GM06990 (cell line): ENCODE measurements at regions not wholly inside any gene's neighbourhood (a gene's known extent, or its start where the extent isn't known, plus 50 kb on each side); places are given as distances from the start of the nearest gene placed in this dataset.

ENCODE experiments used
- DNase-seq: peaks from one replicate; pipeline ENCODE4 v3.0.0-alpha.2; 2011; ENCODE audit not compliant: insufficient read length; ENCODE audit errors: extremely low read depth
- H3K27me3 ChIP-seq: replicated peaks from 2 replicates; pipeline ENCODE4 v1.6.0; 2011; ENCODE audit warnings: low read length; ENCODE audit not compliant: control insufficient read depth, insufficient read depth
- H3K36me3 ChIP-seq: 2 replicates; pipeline ENCODE4 v1.5.1; 2011; ENCODE audit warnings: low read length; ENCODE audit not compliant: control insufficient read depth, insufficient read depth
- H3K4me3 ChIP-seq: replicated peaks from 2 replicates; pipeline ENCODE4 v1.5.1; 2011; ENCODE audit warnings: low read depth, mild to moderate bottlenecking, control low read depth, low read length
- CTCF ChIP-seq: IDR thresholded peaks from 2 replicates; pipeline ENCODE4 v1.5.1; 2011; ENCODE audit warnings: low read length, control low read depth, mild to moderate bottlenecking, inconsistent platforms; ENCODE audit not compliant: insufficient read depth, poor library complexity, severe bottlenecking

- Histone ChIP-seq H3K27me3 (no peaks in the 10 kb centered on the region), H3K36me3 (no peaks in the 10 kb centered on the region), H3K4me3 (no peak overlapping the region)
- TF ChIP-seq CTCF: no peak
- DNase-seq: no peak
Measured at GRCh38 chrX:129071390-129071789, 451.9 kb downstream of the SMARCA1 start.

GRCh38 chrX:129065895-129066294, 457.4 kb downstream of the SMARCA1 start:
- no peak overlapping the region for H3K4me3 ChIP-seq
- H3K27me3 ChIP-seq: no peaks in the 10 kb centered on the region
- no peaks in the 10 kb centered on the region for H3K36me3 ChIP-seq
- no peak for TF ChIP-seq CTCF
- DNase-seq: no peak

- TF ChIP-seq CTCF: no peak
- no peak for DNase-seq
- Histone ChIP-seq H3K36me3 (no peaks in the 10 kb centered on the region), H3K4me3 (no peak overlapping the region), H3K27me3 (no peaks in the 10 kb centered on the region)
Measured at GRCh38 chrX:129058405-129058804, 464.9 kb downstream of the SMARCA1 start.

GRCh38 chrX:129043138-129043537, 480.2 kb downstream of the SMARCA1 start:
- Histone ChIP-seq H3K4me3 (no peak overlapping the region), H3K36me3 (no peaks in the 10 kb centered on the region), H3K27me3 (no peaks in the 10 kb centered on the region)
- TF ChIP-seq CTCF: no peak
- no peak for DNase-seq

- no peaks in the 10 kb centered on the region for H3K27me3 ChIP-seq
- H3K4me3 ChIP-seq: no peak overlapping the region
- no peak for TF ChIP-seq CTCF
- DNase-seq: no peak
- H3K36me3 ChIP-seq: no peaks in the 10 kb centered on the region
Measured at GRCh38 chrX:129041319-129041718, 482.0 kb downstream of the SMARCA1 start.

- no peak for TF ChIP-seq CTCF
- Histone ChIP-seq H3K4me3 (no peak overlapping the region), H3K36me3 (no peaks in the 10 kb centered on the region), H3K27me3 (no peaks in the 10 kb centered on the region)
- DNase-seq: no peak
Measured at GRCh38 chrX:129040124-129040523, 483.2 kb downstream of the SMARCA1 start.
